HG03521 (cell line): ENCODE measurements at regions not wholly inside any gene's neighbourhood (a gene's known extent, or its start where the extent isn't known, plus 50 kb on each side); places are given as distances from the start of the nearest gene placed in this dataset.
A peak's percentile ranks its signal among the peaks of the same experiment; 100 is the strongest.

Source experiments
- ATAC-seq: cut with Tn5 transposase; IDR thresholded peaks from one replicate; pipeline ENCODE4 v1.9.1; 2021; ENCODE audit warnings: mild to moderate bottlenecking, moderate library complexity; ENCODE audit not compliant: unreplicated experiment

GRCh38 chr3:180282386-180282785, 245.6 kb upstream of the PEX5L start:
- no peak for ATAC-seq

GRCh38 chr3:180283251-180283650, 246.5 kb upstream of the PEX5L start:
- ATAC-seq = no peak

- no peak for ATAC-seq
Measured at GRCh38 chr3:180284331-180285110, 247.8 kb upstream of the PEX5L start.

GRCh38 chr3:180287703-180288102, 251.0 kb upstream of the PEX5L start:
- no peak for ATAC-seq

GRCh38 chr3:180288816-180289215, 252.1 kb upstream of the PEX5L start:
- ATAC-seq = no peak

GRCh38 chr3:180290300-180290699, 253.6 kb upstream of the PEX5L start:
- ATAC-seq = no peak

- no peak for ATAC-seq
Measured at GRCh38 chr3:180294282-180295027, 257.7 kb upstream of the PEX5L start.

- ATAC-seq = no peak
Measured at GRCh38 chr3:180295811-180296210, 259.1 kb upstream of the PEX5L start.

- ATAC-seq = no peak
Measured at GRCh38 chr3:180296971-180297370, 260.2 kb upstream of the PEX5L start.

- no peak for ATAC-seq
Measured at GRCh38 chr3:180306155-180306554, 269.4 kb upstream of the PEX5L start.

GRCh38 chr3:180306691-180307090, 270.0 kb upstream of the PEX5L start:
- ATAC-seq = no peak

GRCh38 chr3:180311242-180311641, 274.5 kb upstream of the PEX5L start:
- no peak for ATAC-seq

GRCh38 chr3:180316321-180316720, 279.6 kb upstream of the PEX5L start:
- no peak for ATAC-seq

GRCh38 chr3:180319461-180319860, 282.5 kb upstream of the TTC14 start:
- ATAC-seq = no peak

- ATAC-seq = no peak
Measured at GRCh38 chr3:180320631-180321030, 281.3 kb upstream of the TTC14 start.

GRCh38 chr3:180321534-180321933, 280.4 kb upstream of the TTC14 start:
- ATAC-seq = no peak

GRCh38 chr3:180322829-180323228, 279.1 kb upstream of the TTC14 start:
- ATAC-seq = no peak

GRCh38 chr3:180324791-180325190, 277.2 kb upstream of the TTC14 start:
- no peak for ATAC-seq

- no peak for ATAC-seq
Measured at GRCh38 chr3:180325533-180325932, 276.4 kb upstream of the TTC14 start.

GRCh38 chr3:180325958-180326357, 276.0 kb upstream of the TTC14 start:
- no peak for ATAC-seq

- ATAC-seq = peak; percentile 76
Measured at GRCh38 chr3:180329187-180329586, 272.8 kb upstream of the TTC14 start.

GRCh38 chr3:180329847-180330246, 272.1 kb upstream of the TTC14 start:
- no peak for ATAC-seq
